ENCODE measurements at regions not wholly inside any gene's neighbourhood (a gene's known extent, or its start where the extent isn't known, plus 50 kb on each side); places are given as distances from the start of the nearest gene placed in this dataset.

GRCh38 chr7:10718768-10719167, 254.9 kb upstream of the PHF14 start:
- TF ChIP-seq FOXP2 (optimal IDR thresholded peaks at IDR 0.05; ENCODE audit: borderline replicate concordance, extremely low read depth, extremely low read length, insufficient read depth), result no peak
- no peak for TF ChIP-seq POLR2AphosphoS5 (IDR thresholded peaks at IDR 0.05; ENCODE audit: low read depth, low read length)
- no peak for TF ChIP-seq SIN3A (IDR thresholded peaks at IDR 0.05; ENCODE audit: borderline replicate concordance, insufficient read depth, low read length)
- no peak for TF ChIP-seq REST (IDR thresholded peaks at IDR 0.05; ENCODE audit: insufficient read depth in 1 of 2, low read depth in 2 of 2, low read length in 2 of 2)
- no peak for TF ChIP-seq TAF1 (IDR thresholded peaks at IDR 0.05; ENCODE audit: borderline replicate concordance, insufficient read depth, low read length)

GRCh38 chr7:10720042-10720441, 253.6 kb upstream of the PHF14 start:
- no peak for TF ChIP-seq TAF1 (IDR thresholded peaks at IDR 0.05; ENCODE audit: borderline replicate concordance, insufficient read depth, low read length)
- TF ChIP-seq SIN3A (IDR thresholded peaks at IDR 0.05; ENCODE audit: borderline replicate concordance, insufficient read depth, low read length), result no peak
- no peak for TF ChIP-seq FOXP2 (optimal IDR thresholded peaks at IDR 0.05; ENCODE audit: borderline replicate concordance, extremely low read depth, extremely low read length, insufficient read depth)
- no peak for TF ChIP-seq POLR2AphosphoS5 (IDR thresholded peaks at IDR 0.05; ENCODE audit: low read depth, low read length)
- no peak for TF ChIP-seq REST (IDR thresholded peaks at IDR 0.05; ENCODE audit: insufficient read depth in 1 of 2, low read depth in 2 of 2, low read length in 2 of 2)

GRCh38 chr7:10721289-10721688, 252.4 kb upstream of the PHF14 start:
- no peak for TF ChIP-seq POLR2AphosphoS5 (IDR thresholded peaks at IDR 0.05; ENCODE audit: low read depth, low read length)
- TF ChIP-seq TAF1 (IDR thresholded peaks at IDR 0.05; ENCODE audit: borderline replicate concordance, insufficient read depth, low read length), result no peak
- TF ChIP-seq REST (IDR thresholded peaks at IDR 0.05; ENCODE audit: insufficient read depth in 1 of 2, low read depth in 2 of 2, low read length in 2 of 2), result no peak
- TF ChIP-seq FOXP2 (optimal IDR thresholded peaks at IDR 0.05; ENCODE audit: borderline replicate concordance, extremely low read depth, extremely low read length, insufficient read depth), result no peak
- no peak for TF ChIP-seq SIN3A (IDR thresholded peaks at IDR 0.05; ENCODE audit: borderline replicate concordance, insufficient read depth, low read length)

GRCh38 chr7:10723832-10724231, 249.8 kb upstream of the PHF14 start:
- no peak for TF ChIP-seq POLR2AphosphoS5 (IDR thresholded peaks at IDR 0.05; ENCODE audit: low read depth, low read length)
- no peak for TF ChIP-seq REST (IDR thresholded peaks at IDR 0.05; ENCODE audit: insufficient read depth in 1 of 2, low read depth in 2 of 2, low read length in 2 of 2)
- no peak for TF ChIP-seq TAF1 (IDR thresholded peaks at IDR 0.05; ENCODE audit: borderline replicate concordance, insufficient read depth, low read length)
- TF ChIP-seq FOXP2 (optimal IDR thresholded peaks at IDR 0.05; ENCODE audit: borderline replicate concordance, extremely low read depth, extremely low read length, insufficient read depth), result no peak
- no peak for TF ChIP-seq SIN3A (IDR thresholded peaks at IDR 0.05; ENCODE audit: borderline replicate concordance, insufficient read depth, low read length)

GRCh38 chr7:10724449-10724848, 249.2 kb upstream of the PHF14 start:
- TF ChIP-seq TAF1 (IDR thresholded peaks at IDR 0.05; ENCODE audit: borderline replicate concordance, insufficient read depth, low read length) (no peak), REST (IDR thresholded peaks at IDR 0.05; ENCODE audit: insufficient read depth in 1 of 2, low read depth in 2 of 2, low read length in 2 of 2) (no peak), SIN3A (IDR thresholded peaks at IDR 0.05; ENCODE audit: borderline replicate concordance, insufficient read depth, low read length) (no peak), FOXP2 (optimal IDR thresholded peaks at IDR 0.05; ENCODE audit: borderline replicate concordance, extremely low read depth, extremely low read length, insufficient read depth) (no peak), POLR2AphosphoS5 (IDR thresholded peaks at IDR 0.05; ENCODE audit: low read depth, low read length) (no peak)

All from PFSK-1 (cell line).